GM23338 (cell line): ENCODE measurements at regions not wholly inside any gene's neighbourhood (a gene's known extent, or its start where the extent isn't known, plus 50 kb on each side); places are given as distances from the start of the nearest gene placed in this dataset.

Experiments used
- CTCF ChIP-seq, 2 experiments: fragments of 200-600 bp in 1 of 2; sonication (generic) in 1 of 2; conservative IDR thresholded peaks; 2 replicates each; pipeline versions ENCODE4 v1.5.1 to v1.6.1; 2016 to 2017; ENCODE audit warnings: antibody characterized with exemption in 2 of 2, low read depth in 2 of 2, mild to moderate bottlenecking in 2 of 2, moderate library complexity in 1 of 2
- EZH2 ChIP-seq: fragments of 200-600 bp; sonication (generic); IDR thresholded peaks from one replicate; pipeline ENCODE4 v1.8.0; 2017; ENCODE audit warnings: antibody characterized with exemption, mild to moderate bottlenecking, low read depth; ENCODE audit not compliant: unreplicated experiment
- REST ChIP-seq: IDR thresholded peaks from one replicate; pipeline ENCODE4 v1.6.1; 2018; ENCODE audit warnings: antibody characterized with exemption; ENCODE audit not compliant: unreplicated experiment

- TF ChIP-seq CTCF (conservative IDR thresholded peaks at IDR 0.05; ENCODE audit: low read depth in 2 of 2) (no peak), REST (no peak), EZH2 (no peak)
Observed at GRCh38 chr6:86477500-86478148, 459.7 kb upstream of the HTR1E start.
